ENCODE measurements at regions not wholly inside any gene's neighbourhood (a gene's known extent, or its start where the extent isn't known, plus 50 kb on each side); places are given as distances from the start of the nearest gene placed in this dataset.

GRCh38 chr3:110291886-110292501 is 779.6 kb upstream of the NECTIN3 start:
- TF ChIP-seq YY1 (IDR thresholded peaks at IDR 0.05; ENCODE audit: insufficient read depth, insufficient read length) = no peak
- TF ChIP-seq ZNF274 (IDR thresholded peaks at IDR 0.05; ENCODE audit: low read depth, low read length) = no peak
- no peak for TF ChIP-seq SUZ12 (IDR thresholded peaks at IDR 0.05; ENCODE audit: extremely low read depth, insufficient read depth, insufficient read length)

Data from NT2/D1 (cell line).